ENCODE measurements at regions not wholly inside any gene's neighbourhood (a gene's known extent, or its start where the extent isn't known, plus 50 kb on each side); places are given as distances from the start of the nearest gene placed in this dataset.
"Not testable (repeated sequence)": the region's sequence is repeated elsewhere in the genome, so short reads cannot be mapped to it uniquely, and the experiment has no call there.

DNA sequence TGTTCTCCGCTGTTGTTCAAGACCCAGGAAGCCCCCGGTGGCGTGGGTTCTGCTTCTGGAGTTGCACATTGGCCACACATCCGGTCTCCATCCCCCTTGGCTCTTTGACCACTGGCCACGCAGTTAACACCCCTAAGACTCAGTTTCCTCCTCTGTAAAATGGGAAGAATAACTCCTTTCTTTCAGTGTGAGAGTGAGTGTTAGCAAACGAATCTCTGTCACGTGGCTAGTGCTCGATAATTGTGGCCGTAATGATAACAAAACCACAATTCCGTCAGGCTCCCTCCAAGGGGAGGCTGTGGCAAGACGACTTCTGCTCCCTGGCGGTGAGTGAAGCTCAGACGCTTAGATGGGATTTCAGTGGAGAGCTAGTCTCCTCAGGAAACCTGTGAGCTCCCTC lies 315.2 kb upstream of the B3GAT1 start:
- no peak overlapping the region for H3K4me3 ChIP-seq (ENCODE audit: low read depth, low read length)
- TF ChIP-seq, protein P1, sequence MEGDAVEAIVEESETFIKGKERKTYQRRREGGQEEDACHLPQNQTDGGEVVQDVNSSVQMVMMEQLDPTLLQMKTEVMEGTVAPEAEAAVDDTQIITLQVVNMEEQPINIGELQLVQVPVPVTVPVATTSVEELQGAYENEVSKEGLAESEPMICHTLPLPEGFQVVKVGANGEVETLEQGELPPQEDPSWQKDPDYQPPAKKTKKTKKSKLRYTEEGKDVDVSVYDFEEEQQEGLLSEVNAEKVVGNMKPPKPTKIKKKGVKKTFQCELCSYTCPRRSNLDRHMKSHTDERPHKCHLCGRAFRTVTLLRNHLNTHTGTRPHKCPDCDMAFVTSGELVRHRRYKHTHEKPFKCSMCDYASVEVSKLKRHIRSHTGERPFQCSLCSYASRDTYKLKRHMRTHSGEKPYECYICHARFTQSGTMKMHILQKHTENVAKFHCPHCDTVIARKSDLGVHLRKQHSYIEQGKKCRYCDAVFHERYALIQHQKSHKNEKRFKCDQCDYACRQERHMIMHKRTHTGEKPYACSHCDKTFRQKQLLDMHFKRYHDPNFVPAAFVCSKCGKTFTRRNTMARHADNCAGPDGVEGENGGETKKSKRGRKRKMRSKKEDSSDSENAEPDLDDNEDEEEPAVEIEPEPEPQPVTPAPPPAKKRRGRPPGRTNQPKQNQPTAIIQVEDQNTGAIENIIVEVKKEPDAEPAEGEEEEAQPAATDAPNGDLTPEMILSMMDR (IDR thresholded peaks at IDR 0.05; ENCODE audit: low read depth, low read length): peak; percentile 26
- TF ChIP-seq, protein P2, sequence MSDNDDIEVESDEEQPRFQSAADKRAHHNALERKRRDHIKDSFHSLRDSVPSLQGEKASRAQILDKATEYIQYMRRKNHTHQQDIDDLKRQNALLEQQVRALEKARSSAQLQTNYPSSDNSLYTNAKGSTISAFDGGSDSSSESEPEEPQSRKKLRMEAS (IDR thresholded peaks at IDR 0.05; ENCODE audit: low read depth, low read length): peak; percentile 50
- TF ChIP-seq POLR2A (IDR thresholded peaks at IDR 0.05; ENCODE audit: extremely low read depth, insufficient read length): no peak
- TF ChIP-seq MYC (IDR thresholded peaks at IDR 0.05; ENCODE audit: low read depth, low read length): no peak
- peak; percentile 51 for DNase-seq (ENCODE audit: low read depth)

DNA sequence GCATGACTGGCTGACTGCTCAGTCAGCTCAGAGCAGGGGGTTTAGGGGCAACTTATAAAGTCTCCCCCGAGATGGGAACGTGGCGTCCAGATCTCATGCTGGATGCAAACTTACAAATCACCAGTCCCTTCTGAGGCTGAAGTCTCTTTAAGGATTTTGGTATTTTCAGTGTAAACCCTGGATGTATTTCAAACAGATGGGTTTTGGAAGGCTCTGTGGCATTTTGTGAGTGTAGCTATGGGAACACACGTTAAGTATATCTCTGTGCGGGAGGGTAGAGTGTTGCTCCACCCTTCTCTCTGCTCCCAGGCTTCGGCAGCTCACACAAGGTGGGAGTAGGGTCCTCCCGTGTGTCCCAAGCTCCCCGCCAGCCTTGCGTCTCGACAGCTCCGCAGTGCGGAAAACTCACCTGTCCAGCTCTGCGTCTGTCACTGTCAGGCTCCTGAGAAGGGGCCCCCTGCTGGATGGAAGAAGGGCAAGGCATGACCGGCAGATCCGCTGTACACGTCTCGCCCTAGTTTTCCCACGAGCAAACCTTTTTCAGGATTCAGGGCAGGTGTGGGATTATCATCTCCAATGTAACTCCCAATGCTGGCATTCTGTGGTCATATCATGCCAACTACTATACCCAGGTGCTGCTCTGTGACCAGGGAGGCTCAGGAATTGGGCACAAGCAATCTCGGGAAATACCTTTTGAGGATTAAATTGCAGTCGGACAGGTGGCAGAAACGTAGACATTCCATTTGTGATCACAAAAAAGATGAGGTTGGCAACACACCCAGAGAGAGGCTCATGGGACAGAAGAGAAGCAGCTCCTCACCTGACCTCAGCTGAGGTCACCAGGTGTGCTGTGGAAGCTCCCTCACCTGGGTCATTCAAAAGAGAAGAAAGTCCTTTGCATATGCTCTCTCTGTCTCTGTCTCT lies 313.9 kb upstream of the B3GAT1 start:
- no peak overlapping the region for H3K4me3 ChIP-seq (ENCODE audit: low read depth, low read length)
- DNase-seq (ENCODE audit: low read depth): no peak
- TF ChIP-seq, protein P1 (IDR thresholded peaks at IDR 0.05; ENCODE audit: low read depth, low read length): no peak
- TF ChIP-seq MYC (IDR thresholded peaks at IDR 0.05; ENCODE audit: low read depth, low read length): no peak
- TF ChIP-seq POLR2A (IDR thresholded peaks at IDR 0.05; ENCODE audit: extremely low read depth, insufficient read length): no peak
- TF ChIP-seq, protein P2 (IDR thresholded peaks at IDR 0.05; ENCODE audit: low read depth, low read length): no peak

DNA sequence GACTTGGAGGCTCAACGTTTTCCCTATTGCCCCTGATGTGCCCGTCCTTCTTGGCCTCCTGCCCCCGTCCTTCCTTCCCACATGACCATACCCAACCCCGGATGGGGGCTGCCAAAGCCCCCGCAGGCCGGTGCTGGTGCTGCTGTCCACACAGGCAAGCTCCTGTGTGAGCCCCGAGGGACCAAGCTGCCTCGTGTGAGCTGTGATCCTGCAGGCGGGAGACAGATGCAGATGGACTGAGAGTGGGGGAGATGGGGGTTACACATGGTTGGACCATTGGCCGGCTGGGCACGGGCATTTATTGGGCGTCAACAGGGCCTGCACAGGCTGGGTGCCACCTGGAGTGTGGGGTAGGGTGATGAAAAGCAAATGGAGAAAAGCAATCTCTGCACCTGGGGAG lies 313.2 kb upstream of the B3GAT1 start:
- TF ChIP-seq, protein P2 (IDR thresholded peaks at IDR 0.05; ENCODE audit: low read depth, low read length): no peak
- TF ChIP-seq POLR2A (IDR thresholded peaks at IDR 0.05; ENCODE audit: extremely low read depth, insufficient read length): no peak
- TF ChIP-seq, protein P1 (IDR thresholded peaks at IDR 0.05; ENCODE audit: low read depth, low read length): no peak
- no peak for TF ChIP-seq MYC (IDR thresholded peaks at IDR 0.05; ENCODE audit: low read depth, low read length)
- H3K4me3 ChIP-seq (ENCODE audit: low read depth, low read length): no peak overlapping the region
- no peak for DNase-seq (ENCODE audit: low read depth)

DNA sequence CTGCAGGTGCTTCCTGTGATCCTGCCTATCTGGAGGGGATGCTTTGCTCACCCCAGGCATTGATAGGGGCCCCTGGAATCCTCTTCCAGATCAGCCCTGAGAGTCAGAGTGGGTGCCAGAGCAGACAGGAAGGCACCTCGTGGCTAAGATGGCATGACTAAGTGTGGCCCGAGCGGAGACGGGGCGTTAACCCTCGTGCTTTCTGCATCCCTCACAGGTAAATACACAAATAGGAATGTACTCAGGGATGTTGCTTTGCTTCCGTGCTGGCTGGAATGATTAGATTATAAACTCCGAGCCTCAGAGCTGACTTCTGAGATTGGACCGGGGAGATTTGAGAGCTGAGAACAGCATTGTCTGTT lies 312.7 kb upstream of the B3GAT1 start:
- H3K4me3 ChIP-seq (ENCODE audit: low read depth, low read length): no peak overlapping the region
- DNase-seq (ENCODE audit: low read depth): no peak
- TF ChIP-seq POLR2A (IDR thresholded peaks at IDR 0.05; ENCODE audit: extremely low read depth, insufficient read length) (no peak), MYC (IDR thresholded peaks at IDR 0.05; ENCODE audit: low read depth, low read length) (no peak)
- TF ChIP-seq, protein P2 (IDR thresholded peaks at IDR 0.05; ENCODE audit: low read depth, low read length): no peak
- TF ChIP-seq, protein P1 (IDR thresholded peaks at IDR 0.05; ENCODE audit: low read depth, low read length): no peak

DNA sequence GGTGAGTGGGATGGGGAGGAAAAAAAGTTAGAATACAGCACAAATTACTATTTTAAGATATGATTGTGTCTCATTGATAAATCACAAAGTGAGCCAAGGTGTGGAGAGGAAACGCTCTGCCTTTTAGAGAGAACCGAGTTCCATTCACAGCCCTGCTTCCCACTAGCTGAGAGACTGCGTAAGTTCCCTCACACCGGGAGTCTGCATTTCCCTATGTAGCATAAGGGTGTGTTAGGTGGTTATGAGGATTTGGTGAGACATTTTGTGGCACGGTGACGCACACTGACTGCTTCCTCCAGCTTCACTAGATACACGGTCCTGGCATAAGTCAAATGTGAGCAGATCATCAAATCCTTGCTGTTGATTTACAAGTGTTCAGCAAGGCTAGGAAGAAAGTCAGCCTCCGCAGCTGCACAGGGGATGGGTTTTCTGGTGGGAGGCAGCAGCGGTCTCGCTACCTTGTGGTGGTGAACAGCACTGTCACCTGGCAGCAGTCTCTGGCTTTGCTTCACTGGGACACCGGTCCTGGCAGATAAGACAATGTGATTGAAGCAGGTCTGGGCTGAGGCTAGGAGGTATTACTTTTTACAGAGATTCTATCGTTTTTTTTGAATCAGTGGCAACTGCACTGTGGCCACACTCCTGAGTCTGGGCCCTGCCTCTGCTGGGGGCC lies 312.2 kb upstream of the B3GAT1 start:
- DNase-seq (ENCODE audit: low read depth): no peak
- TF ChIP-seq, protein P1 (IDR thresholded peaks at IDR 0.05; ENCODE audit: low read depth, low read length): no peak
- no peak for TF ChIP-seq MYC (IDR thresholded peaks at IDR 0.05; ENCODE audit: low read depth, low read length)
- TF ChIP-seq, protein P2 (IDR thresholded peaks at IDR 0.05; ENCODE audit: low read depth, low read length): no peak
- no peak for TF ChIP-seq POLR2A (IDR thresholded peaks at IDR 0.05; ENCODE audit: extremely low read depth, insufficient read length)
- no peak overlapping the region for H3K4me3 ChIP-seq (ENCODE audit: low read depth, low read length)

DNA sequence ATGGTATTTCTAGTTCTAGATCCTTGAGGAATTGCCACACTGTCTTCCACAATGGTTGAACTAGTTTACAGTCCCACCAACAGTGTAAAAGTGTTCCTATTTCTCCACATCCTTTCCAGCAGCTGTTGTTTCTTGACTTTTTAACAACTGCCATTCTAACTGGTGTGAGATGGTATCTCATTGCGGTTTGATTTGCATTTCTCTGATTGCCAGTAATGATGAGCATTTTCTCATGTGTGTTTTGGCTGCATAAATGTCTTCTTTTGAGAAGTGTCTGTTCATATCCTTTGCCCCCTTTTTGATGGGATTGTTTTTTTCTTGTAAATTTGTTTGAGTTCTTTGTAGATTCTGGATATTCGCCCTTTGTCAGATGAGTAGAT lies 308.6 kb upstream of the B3GAT1 start:
- not testable (repeated sequence) for H3K4me3 ChIP-seq (ENCODE audit: low read depth, low read length); DNase-seq (ENCODE audit: low read depth)

DNA sequence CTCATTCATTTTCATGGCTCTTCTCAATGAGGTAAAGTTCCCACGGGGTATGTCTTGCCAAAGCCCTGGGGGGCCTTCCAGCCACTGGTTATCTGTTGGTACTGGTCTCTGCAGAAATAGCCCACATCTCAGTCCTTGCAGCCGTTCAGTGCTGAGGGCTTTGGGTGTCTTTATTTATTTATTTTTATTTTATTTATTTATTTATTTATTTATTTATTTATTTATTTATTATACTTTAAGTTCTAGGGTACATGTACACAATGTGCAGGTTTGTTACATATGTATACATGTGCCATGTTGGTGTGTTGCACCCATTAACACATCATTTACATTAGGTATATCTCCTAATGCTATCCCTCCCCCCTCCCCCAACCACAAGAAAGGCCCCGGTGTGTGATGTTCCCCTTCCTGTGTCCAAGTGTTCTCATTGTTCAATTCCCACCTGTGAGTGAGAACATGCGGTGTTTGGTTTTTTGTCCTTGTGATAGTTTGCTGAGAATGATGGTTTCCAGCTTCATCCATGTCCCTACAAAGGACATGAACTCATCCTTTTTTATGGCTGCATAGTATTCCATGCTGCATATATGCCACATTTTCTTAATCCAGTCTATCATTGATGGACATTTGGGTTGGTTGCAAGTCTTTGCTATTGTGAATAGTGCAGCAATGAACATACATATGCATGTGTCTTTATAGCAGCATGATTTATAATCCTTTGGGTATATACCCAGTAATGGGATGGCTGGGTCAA lies 308.1 kb upstream of the B3GAT1 start:
- not testable (repeated sequence) for DNase-seq (ENCODE audit: low read depth); H3K4me3 ChIP-seq (ENCODE audit: low read depth, low read length)

Measured in NB4 (cell line).